Endothelial cell of umbilical vein (primary cell): ENCODE measurements at regions not wholly inside any gene's neighbourhood (a gene's known extent, or its start where the extent isn't known, plus 50 kb on each side); places are given as distances from the start of the nearest gene placed in this dataset.

ENCODE experiments used
- BruUV-seq: library from RNA; stranded (reverse); fragments of 400-500 nt; replicated peaks from 2 replicates; lab custom pipeline; 2021; lab: Mats Ljungman, UMichigan
- CTCF ChIA-PET: fragments of 300-600, 350-600 bp; sonication (Branson Sonifier 250); formaldehyde crosslinking; loops from one replicate; lab custom pipeline; 2021; ENCODE audit warnings: antibody characterized with exemption, inconsistent platforms; lab: Charles Lee
- POLR2A ChIA-PET: fragments of 300-600, 350-600 bp; sonication (Branson Sonifier 250); formaldehyde crosslinking; loops from one replicate; lab custom pipeline; 2021; ENCODE audit warnings: antibody characterized with exemption, inconsistent platforms; lab: Charles Lee
- DNase-seq: peaks from one replicate; pipeline ENCODE4 v3.0.0-alpha.2; 2011; ENCODE audit warnings: low read depth, low spot score
- FAIRE-seq: peaks from 2 replicates; lab custom pipeline; 2011; peaks lifted over from hg19 to GRCh38; lab: Jason Lieb, UNC
- H2AFZ ChIP-seq: 2 replicates; pipeline ENCODE4 v1.6.0; 2012; ENCODE audit warnings: low read depth, low read length, control low read depth, inconsistent platforms
- H3K27ac ChIP-seq: 2 replicates; pipeline ENCODE4 v1.5.1; 2011; ENCODE audit warnings: low read depth, mild to moderate bottlenecking, control low read depth, low read length, moderate library complexity; ENCODE audit not compliant: insufficient read depth
- H3K27me3 ChIP-seq, 2 experiments: 2 replicates each; pipeline versions ENCODE4 v1.6.0 to v1.6.1; 2011; ENCODE audit warnings: low read length in 2 of 2, mixed read lengths in 1 of 2; ENCODE audit not compliant: control insufficient read depth in 2 of 2, insufficient read depth in 2 of 2
- H3K36me3 ChIP-seq, 2 experiments: 2 replicates in 1 of 2; 3 replicates in 1 of 2; pipeline ENCODE4 v1.5.1; 2011; ENCODE audit warnings: low read length in 2 of 2, mild to moderate bottlenecking in 1 of 2, moderate library complexity in 1 of 2; ENCODE audit not compliant: control insufficient read depth in 2 of 2, insufficient read depth in 2 of 2; ENCODE audit errors: extremely low read depth in 1 of 2
- H3K4me1 ChIP-seq: 3 replicates; pipeline ENCODE4 v1.5.1; 2011; ENCODE audit warnings: mild to moderate bottlenecking, low read length; ENCODE audit not compliant: control insufficient read depth, insufficient read depth; ENCODE audit errors: extremely low read depth
- H3K4me2 ChIP-seq: 2 replicates; pipeline ENCODE4 v1.6.1; 2011; ENCODE audit warnings: low read length, control low read depth, mixed read lengths; ENCODE audit not compliant: insufficient read depth
- H3K4me3 ChIP-seq, 3 experiments: fragments of 200-600 bp in 1 of 3; sonication (generic), shearing (Covaris generic) in 1 of 3; replicated peaks in 1 of 3; 2 replicates each; pipeline ENCODE4 v1.5.1; 2011 to 2016; ENCODE audit warnings: control low read depth in 3 of 3, low read length in 3 of 3, mild to moderate bottlenecking in 2 of 3, inconsistent platforms in 1 of 3, low read depth in 1 of 3, moderate library complexity in 1 of 3; ENCODE audit not compliant: insufficient read depth in 1 of 3
- H3K79me2 ChIP-seq: 2 replicates; pipeline ENCODE4 v1.6.0; 2012; ENCODE audit warnings: low read length, inconsistent platforms; ENCODE audit not compliant: control insufficient read depth, insufficient read depth
- H3K9ac ChIP-seq: replicated peaks from 2 replicates; pipeline ENCODE3; 2011; ENCODE audit warnings: low read length, control low read depth; ENCODE audit not compliant: insufficient read depth; ENCODE audit errors: extremely low read depth
- H3K9me1 ChIP-seq: replicated peaks from 3 replicates; pipeline ENCODE4 v1.6.0; 2011; ENCODE audit warnings: mild to moderate bottlenecking, low read length; ENCODE audit not compliant: control insufficient read depth, insufficient read depth; ENCODE audit errors: extremely low read depth
- H3K9me3 ChIP-seq: replicated peaks from 2 replicates; pipeline ENCODE4 v1.5.1; 2012; ENCODE audit warnings: low read length, inconsistent platforms; ENCODE audit not compliant: control insufficient read depth, insufficient read depth
- H4K20me1 ChIP-seq: replicated peaks from 2 replicates; pipeline ENCODE3; 2011; ENCODE audit warnings: mild to moderate bottlenecking, low read length; ENCODE audit not compliant: control insufficient read depth, insufficient read depth; ENCODE audit errors: extremely low read depth
- EZH2 ChIP-seq: IDR thresholded peaks from 2 replicates; pipeline ENCODE4 v1.6.1; 2012; ENCODE audit warnings: borderline replicate concordance, low read depth, mild to moderate bottlenecking, moderate library complexity, low read length, inconsistent platforms; ENCODE audit not compliant: severe bottlenecking
- FOS ChIP-seq: IDR thresholded peaks from 2 replicates; pipeline ENCODE4 v1.6.1; 2011; ENCODE audit warnings: mild to moderate bottlenecking, low read length, moderate library complexity, borderline replicate concordance; ENCODE audit not compliant: insufficient read depth
- GATA2 ChIP-seq: IDR thresholded peaks from 2 replicates; pipeline ENCODE4 v1.7.0; 2011; ENCODE audit warnings: low read depth, mild to moderate bottlenecking, moderate library complexity, mixed read lengths, low read length; ENCODE audit not compliant: insufficient read length, insufficient read depth
- JUN ChIP-seq: IDR thresholded peaks from 2 replicates; pipeline ENCODE4 v1.6.1; 2011; ENCODE audit warnings: borderline replicate concordance, low read depth; ENCODE audit not compliant: insufficient read length, insufficient read depth
- MYC ChIP-seq: IDR thresholded peaks from one replicate; pipeline ENCODE4 v1.6.1; 2011; ENCODE audit warnings: mild to moderate bottlenecking, low read depth, low read length
- POLR2A ChIP-seq: IDR thresholded peaks from 2 replicates; pipeline ENCODE4 v1.6.1; 2012; ENCODE audit warnings: low read depth, mild to moderate bottlenecking, control low read depth, low read length
- POLR2AphosphoS5 ChIP-seq: IDR thresholded peaks from 2 replicates; pipeline ENCODE4 v1.6.1; 2012; ENCODE audit warnings: low read depth, mild to moderate bottlenecking, control low read depth, low read length, moderate library complexity; ENCODE audit not compliant: insufficient read depth
- dilution Hi-C: fragments of 300-500 bp; cut with MboI; formaldehyde crosslinking; loops from one replicate; pipeline ENCODE4 v1.15.0; 2019; ENCODE audit warnings: low sequenced_read_pairs; ENCODE audit not compliant: extremely low pct_ligation_motif_present
- intact Hi-C: fragments of 100-400 bp; cut with micrococcal nuclease; formaldehyde crosslinking; loops from one replicate; pipeline ENCODE4 v1.10.0; 2022
- TF ChIP-seq, protein P1 (sequence below), 2 donors: IDR thresholded peaks; 1 replicate in 1 of 2; 2 replicates in 1 of 2; pipeline ENCODE4 v1.5.1; 2011; ENCODE audit warnings: low read length in 2 of 2, mild to moderate bottlenecking in 2 of 2, moderate library complexity in 2 of 2, control low read depth in 1 of 2, inconsistent platforms in 1 of 2, low read depth in 1 of 2; ENCODE audit not compliant: insufficient read depth in 1 of 2; ENCODE audit errors: extremely low read depth in 1 of 2
- TF ChIP-seq, protein P2 (sequence below): IDR thresholded peaks from 2 replicates; pipeline ENCODE4 v1.6.1; 2011; ENCODE audit not compliant: insufficient read depth, insufficient read length

DNA sequence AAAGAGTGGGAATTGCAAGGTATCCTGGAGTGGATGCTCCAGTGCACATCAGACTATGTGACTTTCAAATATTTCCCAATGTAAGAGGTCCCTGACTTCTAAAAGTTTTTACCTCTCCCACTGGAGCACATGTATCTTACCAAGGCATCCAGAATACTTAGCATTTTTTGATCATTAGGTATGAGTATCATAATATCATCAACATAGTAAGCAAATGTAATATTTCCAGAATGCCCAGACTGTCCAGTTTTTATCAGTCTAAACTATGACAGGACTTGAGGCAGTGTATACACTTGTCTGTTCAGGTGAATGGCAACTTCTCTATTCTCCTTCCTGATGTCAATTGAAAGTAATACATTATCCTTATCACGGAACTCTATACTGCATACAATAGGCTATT is 924.6 kb upstream of the GJE1 start:
- H3K27ac ChIP-seq: no peak overlapping the region
- no peak overlapping the region for H3K4me2 ChIP-seq
- no peaks in the 10 kb centered on the region for H3K36me3 ChIP-seq
- no peaks in the 10 kb centered on the region for H3K4me1 ChIP-seq
- dilution Hi-C loops: no loop called here
- H3K4me3 ChIP-seq: no peak overlapping the region
- no peak overlapping the region for H3K9ac ChIP-seq
- FAIRE-seq (no peak), DNase-seq (no peak)
- H2AFZ ChIP-seq: no peak overlapping the region
- no peaks in the 10 kb centered on the region for H4K20me1 ChIP-seq
- BruUV-seq: no TSS peak
- ChIA-PET POLR2A (no interaction called here), CTCF (interaction anchor here (1.5 kb wide), 1 partner anchor 9 kb away, joined by 3 read pairs; no protein-coding TSS in a partner anchor)
- H3K79me2 ChIP-seq: no peaks in the 10 kb centered on the region
- no peaks in the 10 kb centered on the region for H3K27me3 ChIP-seq
- intact Hi-C loops: no loop called here
- H3K9me3 ChIP-seq: no peaks in the 10 kb centered on the region
- TF ChIP-seq POLR2A (no peak), GATA2 (no peak), EZH2 (no peak), MYC (no peak), FOS (no peak), POLR2AphosphoS5 (no peak), JUN (no peak)
- TF ChIP-seq, protein P1, sequence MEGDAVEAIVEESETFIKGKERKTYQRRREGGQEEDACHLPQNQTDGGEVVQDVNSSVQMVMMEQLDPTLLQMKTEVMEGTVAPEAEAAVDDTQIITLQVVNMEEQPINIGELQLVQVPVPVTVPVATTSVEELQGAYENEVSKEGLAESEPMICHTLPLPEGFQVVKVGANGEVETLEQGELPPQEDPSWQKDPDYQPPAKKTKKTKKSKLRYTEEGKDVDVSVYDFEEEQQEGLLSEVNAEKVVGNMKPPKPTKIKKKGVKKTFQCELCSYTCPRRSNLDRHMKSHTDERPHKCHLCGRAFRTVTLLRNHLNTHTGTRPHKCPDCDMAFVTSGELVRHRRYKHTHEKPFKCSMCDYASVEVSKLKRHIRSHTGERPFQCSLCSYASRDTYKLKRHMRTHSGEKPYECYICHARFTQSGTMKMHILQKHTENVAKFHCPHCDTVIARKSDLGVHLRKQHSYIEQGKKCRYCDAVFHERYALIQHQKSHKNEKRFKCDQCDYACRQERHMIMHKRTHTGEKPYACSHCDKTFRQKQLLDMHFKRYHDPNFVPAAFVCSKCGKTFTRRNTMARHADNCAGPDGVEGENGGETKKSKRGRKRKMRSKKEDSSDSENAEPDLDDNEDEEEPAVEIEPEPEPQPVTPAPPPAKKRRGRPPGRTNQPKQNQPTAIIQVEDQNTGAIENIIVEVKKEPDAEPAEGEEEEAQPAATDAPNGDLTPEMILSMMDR (IDR thresholded peaks at IDR 0.05; ENCODE audit: extremely low read depth in 1 of 2, insufficient read depth in 1 of 2, low read depth in 1 of 2, low read length in 2 of 2): no peak
- TF ChIP-seq, protein P2, sequence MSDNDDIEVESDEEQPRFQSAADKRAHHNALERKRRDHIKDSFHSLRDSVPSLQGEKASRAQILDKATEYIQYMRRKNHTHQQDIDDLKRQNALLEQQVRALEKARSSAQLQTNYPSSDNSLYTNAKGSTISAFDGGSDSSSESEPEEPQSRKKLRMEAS: no peak
- H3K9me1 ChIP-seq: no peaks in the 10 kb centered on the region
